WTC11 (cell line): ENCODE measurements at regions not wholly inside any gene's neighbourhood (a gene's known extent, or its start where the extent isn't known, plus 50 kb on each side); places are given as distances from the start of the nearest gene placed in this dataset.

Source experiments
- ATAC-seq: fragments of 200-7000 bp; cut with Tn5 transposase; 2 replicates; pipeline ENCODE4 v1.10.0; 2021; ENCODE audit warnings: mild to moderate bottlenecking, moderate library complexity
- CTCF ChIA-PET: fragments of 300-600 bp; sonication (Branson Sonifier 250); formaldehyde crosslinking; loops from one replicate; lab custom pipeline; 2021; ENCODE audit warnings: antibody characterized with exemption; lab: Charles Lee
- POLR2A ChIA-PET: fragments of 350-600 bp; sonication (Branson Sonifier 250); formaldehyde crosslinking; loops from one replicate; lab custom pipeline; 2021; ENCODE audit warnings: antibody characterized with exemption; lab: Charles Lee
- DNase-seq: peaks from one replicate; pipeline ENCODE4 v3.0.0; 2021; ENCODE audit warnings: low spot score
- H3K27ac Mint-ChIP-seq: 2 replicates; pipeline ENCODE4 v1.8.0; 2021; ENCODE audit warnings: mixed read lengths
- H3K27me3 Mint-ChIP-seq: 2 replicates; pipeline ENCODE4 v1.8.0; 2021; ENCODE audit warnings: low read depth, mild to moderate bottlenecking, moderate library complexity, mixed read lengths
- H3K36me3 Mint-ChIP-seq: 2 replicates; pipeline ENCODE4 v1.8.0; 2021; ENCODE audit warnings: mixed read lengths
- H3K4me1 Mint-ChIP-seq: 2 replicates; pipeline ENCODE4 v1.8.0; 2022; ENCODE audit warnings: mixed read lengths
- H3K4me3 Mint-ChIP-seq: 2 replicates; pipeline ENCODE4 v1.8.0; 2021; ENCODE audit warnings: mild to moderate bottlenecking, moderate library complexity, mixed read lengths
- H3K9me3 Mint-ChIP-seq: 2 replicates; pipeline ENCODE4 v1.8.0; 2021; ENCODE audit warnings: mixed read lengths
- FOXJ3 ChIP-seq: sonication (generic); formaldehyde crosslinking; IDR thresholded peaks from 2 replicates; pipeline ENCODE4 v1.9.0; 2021; ENCODE audit warnings: missing genetic modification reagents, mild to moderate bottlenecking, borderline replicate concordance
- IRF2 ChIP-seq: sonication (generic); formaldehyde crosslinking; IDR thresholded peaks from 2 replicates; pipeline ENCODE4 v1.8.0; 2022; ENCODE audit warnings: low read depth, missing genetic modification reagents, borderline replicate concordance
- NFATC4 ChIP-seq: fragments of 250-450 bp; sonication (Bioruptor Pico); IDR thresholded peaks from 2 replicates; pipeline ENCODE4 v1.9.0; 2021; ENCODE audit warnings: mild to moderate bottlenecking
- NFE2L1 ChIP-seq: sonication (generic); formaldehyde crosslinking; IDR thresholded peaks from 2 replicates; pipeline ENCODE4 v1.8.1; 2023; ENCODE audit warnings: missing genetic modification reagents
- NR1H2 ChIP-seq: sonication (generic); formaldehyde crosslinking; IDR thresholded peaks from 2 replicates; pipeline ENCODE4 v1.9.0; 2021; ENCODE audit warnings: mild to moderate bottlenecking, moderate library complexity, missing genetic modification reagents
- USF1 ChIP-seq: sonication (generic); formaldehyde crosslinking; IDR thresholded peaks from 2 replicates; pipeline ENCODE4 v1.8.0; 2022; ENCODE audit warnings: mild to moderate bottlenecking, missing genetic modification reagents
- ZBTB21 ChIP-seq: sonication (generic); formaldehyde crosslinking; IDR thresholded peaks from 2 replicates; pipeline ENCODE4 v1.8.1; 2023; ENCODE audit warnings: mild to moderate bottlenecking, missing genetic modification reagents, borderline replicate concordance
- TF ChIP-seq, protein P1 (sequence below): sonication (generic); formaldehyde crosslinking; IDR thresholded peaks from 2 replicates; pipeline ENCODE4 v1.8.1; 2023; ENCODE audit warnings: mild to moderate bottlenecking, missing genetic modification reagents
- TF ChIP-seq, protein P2 (sequence below): fragments of 250-450 bp; sonication (Bioruptor Pico); conservative IDR thresholded peaks from 2 replicates; pipeline ENCODE4 v1.9.0; 2021; ENCODE audit warnings: mild to moderate bottlenecking
- TF ChIP-seq, protein P3 (sequence below): sonication (generic); formaldehyde crosslinking; conservative IDR thresholded peaks from 2 replicates; pipeline ENCODE4 v1.8.1; 2022; ENCODE audit warnings: mild to moderate bottlenecking, missing genetic modification reagents

DNA sequence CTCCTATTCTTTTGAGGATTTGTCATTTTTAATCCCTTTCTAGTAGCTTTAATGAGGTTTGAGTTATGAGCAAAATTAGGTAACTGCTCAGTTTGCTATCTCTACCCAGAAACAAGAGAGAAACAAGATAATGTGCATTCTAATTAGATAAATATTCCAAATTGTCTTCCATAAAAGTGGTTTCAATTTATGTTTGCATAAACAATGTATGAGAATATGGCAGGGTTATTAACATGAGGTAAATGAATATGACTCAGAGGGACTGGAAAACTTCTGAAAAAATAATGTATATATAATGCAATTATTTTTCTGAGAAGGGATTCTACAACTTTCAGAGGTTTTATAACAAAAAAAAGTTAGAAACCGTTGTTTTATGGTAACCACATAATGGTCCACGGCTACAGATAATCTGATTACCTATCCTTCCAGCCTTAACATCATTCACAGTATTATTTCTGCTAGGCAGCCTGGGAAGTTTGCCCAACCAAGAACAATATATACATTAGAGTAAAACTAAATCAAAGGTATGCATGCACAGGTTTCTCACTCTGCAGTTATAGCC is 101.2 kb downstream of the CRPPA start:
- Mint-ChIP-seq H3K27me3 (no peaks in the 10 kb centered on the region), H3K9me3 (no peaks in the 10 kb centered on the region), H3K4me3 (no peak overlapping the region), H3K36me3 (no peaks in the 10 kb centered on the region), H3K27ac (no peak overlapping the region), H3K4me1 (no peaks in the 10 kb centered on the region)
- DNase-seq (no peak), ATAC-seq (no peak)
- ChIA-PET POLR2A (no interaction called here), CTCF (no interaction called here)
- TF ChIP-seq, protein P1, sequence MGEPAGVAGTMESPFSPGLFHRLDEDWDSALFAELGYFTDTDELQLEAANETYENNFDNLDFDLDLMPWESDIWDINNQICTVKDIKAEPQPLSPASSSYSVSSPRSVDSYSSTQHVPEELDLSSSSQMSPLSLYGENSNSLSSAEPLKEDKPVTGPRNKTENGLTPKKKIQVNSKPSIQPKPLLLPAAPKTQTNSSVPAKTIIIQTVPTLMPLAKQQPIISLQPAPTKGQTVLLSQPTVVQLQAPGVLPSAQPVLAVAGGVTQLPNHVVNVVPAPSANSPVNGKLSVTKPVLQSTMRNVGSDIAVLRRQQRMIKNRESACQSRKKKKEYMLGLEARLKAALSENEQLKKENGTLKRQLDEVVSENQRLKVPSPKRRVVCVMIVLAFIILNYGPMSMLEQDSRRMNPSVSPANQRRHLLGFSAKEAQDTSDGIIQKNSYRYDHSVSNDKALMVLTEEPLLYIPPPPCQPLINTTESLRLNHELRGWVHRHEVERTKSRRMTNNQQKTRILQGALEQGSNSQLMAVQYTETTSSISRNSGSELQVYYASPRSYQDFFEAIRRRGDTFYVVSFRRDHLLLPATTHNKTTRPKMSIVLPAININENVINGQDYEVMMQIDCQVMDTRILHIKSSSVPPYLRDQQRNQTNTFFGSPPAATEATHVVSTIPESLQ (CRISPR knock-in tag), result no peak
- no peak for TF ChIP-seq NFATC4 (CRISPR knock-in tag)

- ATAC-seq, result no peak
- H3K9me3 Mint-ChIP-seq, result no peaks in the 10 kb centered on the region
These were observed 102.1 kb downstream of the CRPPA start for GRCh38 chr7:16318989-16319915.

DNA sequence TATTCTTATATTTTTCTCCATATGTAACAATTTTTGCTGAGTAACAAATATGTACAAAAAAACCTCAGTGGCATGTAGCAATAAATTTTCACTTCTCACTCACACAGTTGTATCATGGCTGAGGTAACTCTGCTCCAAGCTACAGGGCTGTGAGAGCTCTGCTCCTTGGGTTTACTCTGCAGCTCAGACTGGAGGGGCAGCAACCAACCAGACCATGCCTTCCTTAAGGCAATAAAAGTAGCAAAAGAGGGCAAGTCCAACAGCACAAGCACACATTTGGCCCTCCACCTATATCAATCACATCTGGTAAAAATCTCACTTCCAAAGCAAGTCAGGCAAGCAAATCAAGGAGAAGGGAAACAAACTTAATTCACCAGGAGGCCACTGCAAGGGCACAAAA is 102.9 kb downstream of the CRPPA start:
- no peak overlapping the region for H3K27ac Mint-ChIP-seq
- POLR2A ChIA-PET, result no interaction called here
- CTCF ChIA-PET, result no interaction called here

More at GRCh38 chr7:16318989-16319915, 102.1 kb downstream of the CRPPA start:
- no peak overlapping the region for H3K4me3 Mint-ChIP-seq
- no peak for DNase-seq
- CTCF ChIA-PET, result no interaction called here
- no peaks in the 10 kb centered on the region for H3K27me3 Mint-ChIP-seq
- no peaks in the 10 kb centered on the region for H3K4me1 Mint-ChIP-seq
- no peak for TF ChIP-seq IRF2 (CRISPR knock-in tag)
- no peak for TF ChIP-seq NFE2L1 (CRISPR knock-in tag)
- TF ChIP-seq USF1 (CRISPR knock-in tag), result no peak
- no peak for TF ChIP-seq NR1H2 (CRISPR knock-in tag)
- TF ChIP-seq, protein P2, sequence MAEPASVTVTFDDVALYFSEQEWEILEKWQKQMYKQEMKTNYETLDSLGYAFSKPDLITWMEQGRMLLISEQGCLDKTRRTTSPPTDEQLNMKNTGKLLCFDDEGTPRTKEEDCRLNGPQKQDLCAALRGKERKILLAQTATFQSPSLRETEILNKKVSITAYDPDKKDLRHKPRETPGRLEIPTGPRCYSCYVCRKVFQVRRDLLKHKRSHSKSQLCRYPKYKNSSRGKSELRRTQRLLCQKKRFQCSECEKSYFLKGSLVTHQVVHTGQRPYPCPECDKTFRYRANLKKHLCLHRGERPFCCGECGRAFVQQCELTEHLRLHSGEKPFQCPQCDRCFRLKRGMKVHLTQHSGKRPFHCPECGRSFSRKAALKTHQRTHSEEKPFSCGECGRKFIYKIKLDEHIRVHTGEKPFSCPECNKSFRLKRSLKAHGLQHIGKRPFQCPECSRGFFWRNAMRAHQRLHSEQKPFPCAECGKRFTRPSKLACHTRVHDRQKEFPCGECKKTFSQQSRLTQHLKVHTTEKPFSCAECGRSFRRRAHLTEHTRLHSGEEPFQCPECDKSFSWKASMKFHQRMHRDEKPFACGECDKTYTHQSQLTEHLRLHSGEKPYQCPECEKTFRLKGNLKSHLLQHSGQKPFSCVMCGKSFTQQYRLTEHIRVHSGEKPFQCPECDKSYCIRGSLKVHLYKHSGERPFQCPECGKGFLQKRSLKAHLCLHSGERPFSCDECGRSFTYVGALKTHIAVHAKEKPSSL (CRISPR knock-in tag), result no peak
- TF ChIP-seq FOXJ3 (CRISPR knock-in tag), result no peak
- TF ChIP-seq, protein P1 (CRISPR knock-in tag), result no peak
- TF ChIP-seq, all 79 proteins: peak for 0
- H3K36me3 Mint-ChIP-seq, result no peaks in the 10 kb centered on the region
- H3K27ac Mint-ChIP-seq, result no peak overlapping the region
- POLR2A ChIA-PET, result no interaction called here

More for the DNA sequence above, 102.9 kb downstream of the CRPPA start:
- ATAC-seq (no peak), DNase-seq (no peak)
- no peak for TF ChIP-seq ZBTB21 (CRISPR knock-in tag)
- TF ChIP-seq, protein P3, sequence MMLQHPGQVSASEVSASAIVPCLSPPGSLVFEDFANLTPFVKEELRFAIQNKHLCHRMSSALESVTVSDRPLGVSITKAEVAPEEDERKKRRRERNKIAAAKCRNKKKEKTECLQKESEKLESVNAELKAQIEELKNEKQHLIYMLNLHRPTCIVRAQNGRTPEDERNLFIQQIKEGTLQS, result no peak
- Mint-ChIP-seq H3K27me3 (no peaks in the 10 kb centered on the region), H3K4me1 (no peaks in the 10 kb centered on the region), H3K36me3 (no peaks in the 10 kb centered on the region), H3K4me3 (no peak overlapping the region), H3K9me3 (no peaks in the 10 kb centered on the region)
